ENCODE measurements at regions not wholly inside any gene's neighbourhood (a gene's known extent, or its start where the extent isn't known, plus 50 kb on each side); places are given as distances from the start of the nearest gene placed in this dataset.

DNA sequence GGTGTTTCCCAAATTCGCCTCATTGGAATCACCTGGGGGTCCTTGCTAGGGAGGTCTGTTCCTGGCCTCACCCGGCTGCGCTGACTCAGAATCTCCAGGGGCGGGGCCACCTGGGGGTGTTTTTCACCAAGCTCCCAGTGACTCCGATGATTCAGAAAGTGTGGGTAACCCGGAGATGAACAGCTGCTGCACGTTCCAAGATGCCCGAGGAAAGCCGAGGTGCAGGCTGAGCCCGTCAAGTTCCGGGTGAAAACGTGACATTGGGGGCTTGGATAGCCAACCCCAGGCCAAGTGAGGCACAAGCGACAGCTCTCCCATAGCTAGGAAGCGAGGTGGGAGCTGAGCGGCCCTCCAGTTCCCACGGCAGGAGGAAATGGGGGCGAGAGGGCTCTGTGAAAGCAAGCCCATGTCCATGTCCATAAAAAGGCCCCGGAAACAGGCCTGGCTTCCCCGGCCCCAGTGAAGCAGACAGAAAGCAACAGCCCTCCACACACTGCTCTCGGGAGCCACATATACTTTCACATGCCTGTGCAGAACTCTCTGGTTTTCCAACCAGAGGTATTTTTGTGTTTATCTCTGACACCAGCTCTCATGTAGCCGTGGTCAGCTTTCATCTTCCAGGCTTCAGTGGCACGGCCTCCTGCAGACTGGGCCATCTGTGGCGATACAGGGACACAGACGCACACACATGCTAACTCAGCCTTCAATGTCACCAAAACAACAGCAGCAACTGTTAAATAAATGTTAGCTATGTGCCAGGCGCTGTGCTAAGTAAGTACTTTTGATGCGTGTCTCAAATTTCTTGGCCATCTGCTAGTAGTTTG is 90.7 kb upstream of the CCDC28A start:
- TF ChIP-seq, protein P1, sequence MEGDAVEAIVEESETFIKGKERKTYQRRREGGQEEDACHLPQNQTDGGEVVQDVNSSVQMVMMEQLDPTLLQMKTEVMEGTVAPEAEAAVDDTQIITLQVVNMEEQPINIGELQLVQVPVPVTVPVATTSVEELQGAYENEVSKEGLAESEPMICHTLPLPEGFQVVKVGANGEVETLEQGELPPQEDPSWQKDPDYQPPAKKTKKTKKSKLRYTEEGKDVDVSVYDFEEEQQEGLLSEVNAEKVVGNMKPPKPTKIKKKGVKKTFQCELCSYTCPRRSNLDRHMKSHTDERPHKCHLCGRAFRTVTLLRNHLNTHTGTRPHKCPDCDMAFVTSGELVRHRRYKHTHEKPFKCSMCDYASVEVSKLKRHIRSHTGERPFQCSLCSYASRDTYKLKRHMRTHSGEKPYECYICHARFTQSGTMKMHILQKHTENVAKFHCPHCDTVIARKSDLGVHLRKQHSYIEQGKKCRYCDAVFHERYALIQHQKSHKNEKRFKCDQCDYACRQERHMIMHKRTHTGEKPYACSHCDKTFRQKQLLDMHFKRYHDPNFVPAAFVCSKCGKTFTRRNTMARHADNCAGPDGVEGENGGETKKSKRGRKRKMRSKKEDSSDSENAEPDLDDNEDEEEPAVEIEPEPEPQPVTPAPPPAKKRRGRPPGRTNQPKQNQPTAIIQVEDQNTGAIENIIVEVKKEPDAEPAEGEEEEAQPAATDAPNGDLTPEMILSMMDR (IDR thresholded peaks at IDR 0.05): no peak
- TF ChIP-seq POLR2AphosphoS5 (IDR thresholded peaks at IDR 0.05) (no peak), POLR2A (IDR thresholded peaks at IDR 0.05) (no peak)

Data from suprapubic skin (tissue), 4 donors.